ENCODE measurements at regions not wholly inside any gene's neighbourhood (a gene's known extent, or its start where the extent isn't known, plus 50 kb on each side); places are given as distances from the start of the nearest gene placed in this dataset.

DNA sequence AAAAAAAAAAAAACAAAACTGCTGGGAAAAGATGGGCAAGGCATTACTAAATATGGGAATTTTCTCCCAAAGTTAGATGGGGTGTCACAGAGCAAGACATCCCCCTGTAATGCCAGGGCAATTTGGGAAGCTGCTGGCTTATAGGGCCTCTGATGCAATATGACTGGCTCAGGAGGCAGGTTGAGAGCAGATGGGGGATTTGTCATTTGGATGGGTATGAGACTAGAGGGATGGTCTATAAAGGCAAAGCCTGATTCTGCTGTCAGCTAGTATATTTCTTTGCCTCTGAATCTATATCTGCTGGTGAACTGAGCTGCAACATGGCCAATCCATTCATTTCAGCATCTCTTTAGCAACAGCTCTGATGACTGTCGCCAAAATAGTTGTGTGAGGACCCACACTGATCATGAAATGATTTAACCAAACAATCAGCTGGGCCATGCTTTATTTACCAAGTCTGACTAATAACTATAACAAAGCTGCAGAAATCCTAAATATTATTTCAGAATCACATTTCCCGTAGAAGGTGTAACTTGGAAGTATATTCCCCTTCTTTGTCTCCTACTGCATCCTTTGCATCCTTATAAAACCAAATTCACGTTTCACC is 455.1 kb upstream of the ZNF608 start:
- Histone ChIP-seq H4K20me1 (replicated peaks; ENCODE audit: control insufficient read depth, extremely low read depth, insufficient read depth, low read length) (no peaks in the 10 kb centered on the region), H3K9ac (replicated peaks; ENCODE audit: extremely low read depth, insufficient read depth, low read length) (no peak overlapping the region), H3K4me3 (replicated peaks in 1 of 3; ENCODE audit: insufficient read depth in 1 of 3, low read depth in 1 of 3, low read length in 3 of 3) (no peak overlapping the region), H3K9me1 (replicated peaks; ENCODE audit: control insufficient read depth, extremely low read depth, insufficient read depth, low read length) (no peaks in the 10 kb centered on the region), H3K4me1 (ENCODE audit: control insufficient read depth, extremely low read depth, insufficient read depth, low read length) (no peaks in the 10 kb centered on the region), H3K9me3 (replicated peaks; ENCODE audit: control insufficient read depth, insufficient read depth, low read length) (no peaks in the 10 kb centered on the region), H3K27ac (ENCODE audit: insufficient read depth, low read depth, low read length) (no peak overlapping the region), H3K4me2 (ENCODE audit: insufficient read depth, low read length) (no peak overlapping the region), H3K36me3 (ENCODE audit: control insufficient read depth in 2 of 2, extremely low read depth in 1 of 2, insufficient read depth in 2 of 2, low read length in 2 of 2) (no peaks in the 10 kb centered on the region), H3K27me3 (ENCODE audit: control insufficient read depth in 2 of 2, insufficient read depth in 2 of 2, low read length in 2 of 2) (no peaks in the 10 kb centered on the region), H3K79me2 (ENCODE audit: control insufficient read depth, insufficient read depth, low read length) (no peaks in the 10 kb centered on the region), H2AFZ (ENCODE audit: low read depth, low read length) (no peak overlapping the region)
- no peak for DNase-seq (ENCODE audit: low read depth, low spot score)
- ChIA-PET POLR2A (no interaction called here), CTCF (interaction anchor here (1.0 to 1.3 kb wide), 3 partner anchors 20 to 1531 kb away, joined by 3 to 4 read pairs (median 3); no protein-coding TSS in a partner anchor)
- TF ChIP-seq JUN (IDR thresholded peaks at IDR 0.05; ENCODE audit: borderline replicate concordance, insufficient read depth, insufficient read length, low read depth) (no peak), POLR2A (IDR thresholded peaks at IDR 0.05; ENCODE audit: low read depth, low read length) (no peak), FOS (IDR thresholded peaks at IDR 0.05; ENCODE audit: borderline replicate concordance, insufficient read depth, low read length) (no peak), EZH2 (IDR thresholded peaks at IDR 0.05; ENCODE audit: borderline replicate concordance, low read depth, low read length, severe bottlenecking) (no peak), POLR2AphosphoS5 (IDR thresholded peaks at IDR 0.05; ENCODE audit: insufficient read depth, low read depth, low read length) (no peak)
- TF ChIP-seq, protein P1, sequence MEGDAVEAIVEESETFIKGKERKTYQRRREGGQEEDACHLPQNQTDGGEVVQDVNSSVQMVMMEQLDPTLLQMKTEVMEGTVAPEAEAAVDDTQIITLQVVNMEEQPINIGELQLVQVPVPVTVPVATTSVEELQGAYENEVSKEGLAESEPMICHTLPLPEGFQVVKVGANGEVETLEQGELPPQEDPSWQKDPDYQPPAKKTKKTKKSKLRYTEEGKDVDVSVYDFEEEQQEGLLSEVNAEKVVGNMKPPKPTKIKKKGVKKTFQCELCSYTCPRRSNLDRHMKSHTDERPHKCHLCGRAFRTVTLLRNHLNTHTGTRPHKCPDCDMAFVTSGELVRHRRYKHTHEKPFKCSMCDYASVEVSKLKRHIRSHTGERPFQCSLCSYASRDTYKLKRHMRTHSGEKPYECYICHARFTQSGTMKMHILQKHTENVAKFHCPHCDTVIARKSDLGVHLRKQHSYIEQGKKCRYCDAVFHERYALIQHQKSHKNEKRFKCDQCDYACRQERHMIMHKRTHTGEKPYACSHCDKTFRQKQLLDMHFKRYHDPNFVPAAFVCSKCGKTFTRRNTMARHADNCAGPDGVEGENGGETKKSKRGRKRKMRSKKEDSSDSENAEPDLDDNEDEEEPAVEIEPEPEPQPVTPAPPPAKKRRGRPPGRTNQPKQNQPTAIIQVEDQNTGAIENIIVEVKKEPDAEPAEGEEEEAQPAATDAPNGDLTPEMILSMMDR (IDR thresholded peaks at IDR 0.05; ENCODE audit: extremely low read depth in 1 of 2, insufficient read depth in 1 of 2, low read depth in 1 of 2, low read length in 2 of 2) = no peak
- TF ChIP-seq, protein P2, sequence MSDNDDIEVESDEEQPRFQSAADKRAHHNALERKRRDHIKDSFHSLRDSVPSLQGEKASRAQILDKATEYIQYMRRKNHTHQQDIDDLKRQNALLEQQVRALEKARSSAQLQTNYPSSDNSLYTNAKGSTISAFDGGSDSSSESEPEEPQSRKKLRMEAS (IDR thresholded peaks at IDR 0.05; ENCODE audit: insufficient read depth, insufficient read length) = no peak
- dilution Hi-C loops (cut with MboI; ENCODE audit: extremely low pct_ligation_motif_present, low sequenced_read_pairs) (no loop called here), intact Hi-C loops (cut with micrococcal nuclease) (loop anchor here (10.0 kb wide), 1 partner anchor 297 kb away; no protein-coding TSS in a partner anchor)
- no peak for FAIRE-seq
- BruUV-seq (replicated peaks) = no TSS peak

Measured in endothelial cell of umbilical vein (primary cell).